Adrenal gland (tissue), 9 donors: ENCODE measurements at regions not wholly inside any gene's neighbourhood (a gene's known extent, or its start where the extent isn't known, plus 50 kb on each side); places are given as distances from the start of the nearest gene placed in this dataset.

Source experiments
- DNase-seq, 7 donors: peaks; one replicate each; pipeline ENCODE4 v3.0.0-alpha.2; 2019 to 2020
- H3K27ac ChIP-seq, 5 donors: fragments of 200-600 bp; sonication (generic) in 4 of 5; 1 replicate in 3 of 5; 2 replicates in 2 of 5; pipeline versions ENCODE4 v1.5.1 to v1.8.0; 2016 to 2020; ENCODE audit warnings: mild to moderate bottlenecking in 1 of 5
- H3K27me3 ChIP-seq: fragments of 200-600 bp; 2 replicates; pipeline ENCODE4 v1.8.0; 2021
- H3K36me3 ChIP-seq, 2 donors: fragments of 200-600 bp; replicated peaks in 1 of 2; 1 replicate in 1 of 2; 2 replicates in 1 of 2; pipeline versions ENCODE4 v1.5.1 to v1.8.0; 2018 to 2022
- H3K4me1 ChIP-seq, 2 donors: fragments of 200-600 bp; replicated peaks in 1 of 2; 1 replicate in 1 of 2; 2 replicates in 1 of 2; pipeline versions ENCODE4 v1.5.1 to v1.8.0; 2018 to 2021
- H3K4me3 ChIP-seq, 4 donors: fragments of 200-600 bp; sonication (generic) in 3 of 4; one replicate each; pipeline ENCODE4 v1.5.1; 2016 to 2018
- H3K9me3 ChIP-seq, 3 donors: fragments of 200-600 bp; sonication (generic) in 1 of 3; replicated peaks in 1 of 3; 1 replicate in 2 of 3; 2 replicates in 1 of 3; pipeline versions ENCODE4 v1.5.1 to v1.8.0; 2016 to 2021
- CTCF ChIP-seq, 6 experiments: fragments of 450-650 bp in 4 of 6; fragments of 200-600 bp in 2 of 6; sonication (generic) in 1 of 6; IDR thresholded peaks; 1 replicate in 5 of 6; 2 replicates in 1 of 6; pipeline versions ENCODE4 v1.5.1 to v1.8.0; 2016 to 2021; ENCODE audit warnings: antibody characterized with exemption in 6 of 6, mild to moderate bottlenecking in 2 of 6, moderate library complexity in 1 of 6
- POLR2A ChIP-seq, 2 donors: fragments of 450-650 bp; IDR thresholded peaks; one replicate each; pipeline ENCODE4 v1.6.1; 2017; ENCODE audit warnings: antibody characterized with exemption in 2 of 2, mild to moderate bottlenecking in 2 of 2, moderate library complexity in 1 of 2
- WGBS, 4 donors: extraction: QIAGEN DNeasy Blood & Tissue Kit in 2 of 4; methylation state at CpG; one replicate each; pipeline versions ENCODE4 v1.1.5 to v1.1.7; 2013 to 2017; 5-methylcytosine and 5-hydroxymethylcytosine counted together
- intact Hi-C, 2 donors: fragments of 100-400 bp; cut with DNase I; formaldehyde crosslinking; loops; one replicate each; pipeline versions ENCODE4 v1.14.1 to v1.15.0; 2022 to 2023
- donor health status: healthy with polysubstance abuse.
- donor health status: Bipolar disorder and iron deficiency.
- donor health status: DM: yes; HTN: yes; CAD: no.
- donor health status: DM: no; HTN: no; CAD: no.
- donor health status: DM: no; HTN: no; CAD: no.

GRCh38 chr7:9981742-9982349 is 991.8 kb upstream of the PHF14 start:
- no peaks in the 10 kb centered on the region for H3K4me1 ChIP-seq
- no peaks in the 10 kb centered on the region for H3K27me3 ChIP-seq
- intact Hi-C loops, result no loop called here
- no peaks in the 10 kb centered on the region for H3K36me3 ChIP-seq
- WGBS, 4 donors, result 5 to 14% (median 7%) methylated on average over 2 of the region's 2 CpGs
- H3K4me3 ChIP-seq, result no peak overlapping the region
- H3K27ac ChIP-seq, result no peak overlapping the region
- H3K9me3 ChIP-seq, result no peaks in the 10 kb centered on the region
- TF ChIP-seq CTCF (IDR thresholded peaks at IDR 0.05) (no peak), POLR2A (IDR thresholded peaks at IDR 0.05) (no peak)
- DNase-seq, result no peak

- Histone ChIP-seq H3K27ac (no peak overlapping the region), H3K36me3 (no peaks in the 10 kb centered on the region), H3K4me1 (no peaks in the 10 kb centered on the region), H3K4me3 (no peak overlapping the region), H3K27me3 (no peaks in the 10 kb centered on the region), H3K9me3 (no peaks in the 10 kb centered on the region)
- no peak for TF ChIP-seq POLR2A (IDR thresholded peaks at IDR 0.05)
- no peak for TF ChIP-seq CTCF (IDR thresholded peaks at IDR 0.05)
- intact Hi-C loops, result no loop called here
- WGBS, 4 donors, result 73 to 84% (median 78%) methylated on average over 5 of the region's 5 CpGs
- DNase-seq, result no peak
These were observed 990.6 kb upstream of the PHF14 start for GRCh38 chr7:9983048-9983447.

DNA sequence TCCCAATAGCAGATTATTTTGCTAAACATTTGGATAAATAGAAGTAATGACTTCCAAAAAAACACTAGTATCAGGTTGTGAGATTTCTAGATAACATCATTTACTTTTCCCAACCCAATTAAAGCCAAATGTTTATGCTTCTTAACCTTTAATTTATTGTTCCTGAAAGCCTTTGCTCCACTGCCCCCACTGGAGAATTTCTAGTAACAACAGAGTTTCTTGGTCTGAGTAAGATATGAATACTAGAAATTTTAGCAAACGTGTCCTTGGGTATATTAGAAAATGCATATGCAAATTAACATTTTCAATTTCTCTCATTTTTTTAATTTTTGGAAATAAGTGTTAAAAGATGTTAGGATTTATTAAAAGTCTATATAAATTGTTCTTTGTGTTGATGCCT is 958.0 kb upstream of the PHF14 start:
- H3K27ac ChIP-seq, result no peak overlapping the region
- H3K4me1 ChIP-seq, result no peaks in the 10 kb centered on the region
- no peak overlapping the region for H3K4me3 ChIP-seq
- H3K9me3 ChIP-seq, result no peaks in the 10 kb centered on the region
- WGBS, 4 donors, result 47 to 70% (median 58%) methylated on average over 1 of the region's 1 CpG
- DNase-seq, result no peak
- TF ChIP-seq CTCF (IDR thresholded peaks at IDR 0.05), result no peak
- no peak for TF ChIP-seq POLR2A (IDR thresholded peaks at IDR 0.05)
- no peaks in the 10 kb centered on the region for H3K36me3 ChIP-seq
- H3K27me3 ChIP-seq, result no peaks in the 10 kb centered on the region
- intact Hi-C loops, result no loop called here

DNA sequence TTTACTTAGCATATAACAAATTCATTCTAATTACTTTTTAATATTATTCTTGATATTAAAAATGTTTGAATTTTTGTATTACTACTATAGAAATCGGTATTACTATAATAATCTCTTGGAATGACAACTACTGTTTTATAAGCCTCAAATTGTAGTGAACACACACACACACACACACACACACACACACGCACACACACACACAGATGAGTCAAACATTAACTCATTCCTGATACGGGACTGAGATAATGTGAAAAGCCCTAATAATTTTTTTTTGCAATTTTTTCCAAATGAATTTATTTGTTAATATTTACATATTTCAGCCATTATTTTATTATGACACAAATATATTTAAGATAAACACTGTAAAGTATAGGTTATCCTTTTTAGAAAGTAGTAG is 951.2 kb upstream of the PHF14 start:
- H3K36me3 ChIP-seq, result no peaks in the 10 kb centered on the region
- H3K9me3 ChIP-seq, result no peaks in the 10 kb centered on the region
- intact Hi-C loops, result no loop called here
- no peak overlapping the region for H3K4me3 ChIP-seq
- TF ChIP-seq CTCF (IDR thresholded peaks at IDR 0.05) (no peak), POLR2A (IDR thresholded peaks at IDR 0.05) (no peak)
- no peaks in the 10 kb centered on the region for H3K27me3 ChIP-seq
- no peaks in the 10 kb centered on the region for H3K4me1 ChIP-seq
- no peak overlapping the region for H3K27ac ChIP-seq
- peak in 1 of 7 donors; percentile 17 for DNase-seq
- WGBS, 4 donors, result 53 to 71% (median 58%) methylated on average over 3 of the region's 3 CpGs
